Coronary artery (tissue), 2 donors: ENCODE measurements at regions not wholly inside any gene's neighbourhood (a gene's known extent, or its start where the extent isn't known, plus 50 kb on each side); places are given as distances from the start of the nearest gene placed in this dataset.

Experiments used
- DNase-seq: peaks from one replicate; pipeline ENCODE4 v3.0.0-alpha.2; 2017; ENCODE audit warnings: low spot score
- H3K27ac ChIP-seq, 2 donors: fragments of 200-600 bp; sonication (generic); one replicate each; pipeline ENCODE4 v1.5.1; 2016 to 2019
- H3K4me3 ChIP-seq: fragments of 200-600 bp; sonication (generic); 2 replicates; pipeline ENCODE4 v1.5.1; 2016; ENCODE audit warnings: mild to moderate bottlenecking, moderate library complexity
- CTCF ChIP-seq: fragments of 200-600 bp; sonication (generic); IDR thresholded peaks from one replicate; pipeline ENCODE4 v1.5.1; 2019; ENCODE audit warnings: antibody characterized with exemption

DNA sequence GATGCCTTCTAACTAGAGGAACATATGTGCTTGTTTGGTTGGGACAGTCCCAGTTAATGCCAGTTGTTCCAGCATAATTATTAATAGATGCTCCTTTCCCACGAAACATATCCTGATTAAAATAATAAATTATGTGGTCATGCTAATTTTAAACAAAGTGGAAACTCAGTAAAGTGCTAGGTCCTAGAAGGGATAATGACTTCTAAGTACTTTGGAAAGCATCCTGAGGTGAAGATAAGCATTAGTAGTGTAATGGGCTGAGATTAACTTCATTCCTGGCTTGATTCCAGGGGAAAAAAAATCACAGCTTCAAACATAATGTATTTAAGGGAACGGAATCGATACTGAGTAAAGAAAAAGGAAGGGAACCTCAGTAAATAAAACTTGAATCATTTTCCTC, 213.7 kb upstream of the SNX2 start:
- no peak overlapping the region for H3K4me3 ChIP-seq
- DNase-seq = no peak
- no peak overlapping the region for H3K27ac ChIP-seq
- TF ChIP-seq CTCF = no peak

GRCh38 chr5:122565331-122565730, 209.5 kb upstream of the SNX2 start:
- TF ChIP-seq CTCF = no peak
- Histone ChIP-seq H3K27ac (no peak overlapping the region), H3K4me3 (no peak overlapping the region)
- no peak for DNase-seq

GRCh38 chr5:122576256-122577016, 198.4 kb upstream of the SNX2 start:
- H3K4me3 ChIP-seq = no peak overlapping the region
- no peak overlapping the region for H3K27ac ChIP-seq
- TF ChIP-seq CTCF = no peak
- no peak for DNase-seq

DNA sequence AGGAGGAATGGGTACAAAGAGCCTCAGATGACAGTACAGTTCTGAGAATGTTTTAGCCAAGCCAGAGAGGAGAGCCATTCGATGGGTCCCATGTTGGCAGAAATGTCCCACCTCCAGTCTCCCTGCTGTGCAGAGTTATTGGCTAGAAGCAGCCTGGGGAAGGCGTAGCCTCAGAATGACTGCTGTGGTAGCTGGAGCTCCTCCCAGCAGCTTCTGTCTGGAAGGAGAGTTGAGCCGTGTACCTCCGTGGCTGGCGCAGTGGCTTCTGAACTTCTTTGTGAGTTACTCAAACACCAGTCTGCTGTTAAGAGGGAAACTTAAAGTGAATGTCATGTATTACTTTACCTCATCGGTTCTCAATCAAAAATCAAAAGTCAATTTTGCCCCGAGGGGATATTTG, 193.3 kb upstream of the SNX2 start:
- DNase-seq = no peak
- no peak for TF ChIP-seq CTCF
- Histone ChIP-seq H3K4me3 (no peak overlapping the region), H3K27ac (no peak overlapping the region)

DNA sequence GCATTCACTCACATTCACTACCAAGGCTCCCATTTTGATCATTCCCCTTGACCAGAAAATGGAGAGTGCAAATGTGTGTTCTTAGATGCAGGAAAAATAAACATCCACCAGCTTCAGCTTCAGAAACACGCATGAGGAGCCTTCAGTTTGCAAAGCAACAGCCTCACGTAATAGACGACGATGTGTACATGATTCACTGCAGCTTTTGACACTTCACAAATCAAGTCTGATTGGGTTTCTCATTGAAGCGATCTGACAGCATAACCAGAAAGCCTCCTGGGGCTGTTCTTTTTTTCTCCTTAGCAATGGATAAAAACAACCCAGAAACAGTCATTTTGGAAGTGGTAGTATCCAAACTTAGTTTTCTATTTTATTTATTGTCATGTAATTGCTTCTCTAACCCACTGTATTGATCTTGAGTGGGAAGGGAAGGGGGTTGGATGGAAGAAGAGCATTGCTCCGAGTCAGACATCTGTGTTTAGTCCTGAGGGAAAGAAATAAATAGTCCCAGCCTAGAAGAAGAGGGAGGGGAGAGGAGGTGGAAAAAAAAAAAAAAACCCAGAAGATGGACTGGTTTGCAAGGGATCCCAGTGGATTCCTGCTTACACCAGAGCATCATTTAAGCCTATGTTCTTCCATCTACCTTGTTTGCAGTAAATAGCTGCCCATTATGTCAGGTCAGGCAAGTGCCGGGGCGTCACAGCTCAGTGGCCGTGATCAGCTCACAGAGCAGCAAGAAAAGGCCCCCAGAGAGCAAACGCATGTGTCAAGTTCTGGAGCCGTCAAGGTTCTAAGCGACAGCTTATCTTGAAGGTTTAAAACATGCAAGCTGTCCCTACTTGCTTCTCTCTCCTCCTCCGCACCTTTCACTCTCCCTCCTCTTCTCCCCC, 190.2 kb upstream of the SNX2 start:
- no peak for DNase-seq
- no peak for TF ChIP-seq CTCF
- Histone ChIP-seq H3K27ac (no peak overlapping the region), H3K4me3 (no peak overlapping the region)

GRCh38 chr5:122585371-122585770, 189.5 kb upstream of the SNX2 start:
- Histone ChIP-seq H3K4me3 (no peak overlapping the region), H3K27ac (no peak overlapping the region)
- no peak for DNase-seq
- no peak for TF ChIP-seq CTCF
